ENCODE measurements at regions not wholly inside any gene's neighbourhood (a gene's known extent, or its start where the extent isn't known, plus 50 kb on each side); places are given as distances from the start of the nearest gene placed in this dataset.

GRCh38 chr5:133706506-133707430, 94.4 kb upstream of the FSTL4 start:
- TF ChIP-seq CTCF (IDR thresholded peaks at IDR 0.05) (no peak), EP300 (IDR thresholded peaks at IDR 0.05) (no peak)
